Loucy (cell line): ENCODE measurements at regions not wholly inside any gene's neighbourhood (a gene's known extent, or its start where the extent isn't known, plus 50 kb on each side); places are given as distances from the start of the nearest gene placed in this dataset.

Experiments
- H2AFZ ChIP-seq: fragments of 200-600 bp; sonication (generic); 2 replicates; pipeline ENCODE4 v1.6.0; 2016; ENCODE audit warnings: antibody characterized with exemption, mild to moderate bottlenecking, low read length, moderate library complexity
- H3F3A ChIP-seq: fragments of 200-600 bp; 2 replicates; pipeline ENCODE4 v1.6.0; 2016; ENCODE audit warnings: antibody characterized with exemption, low read depth, mild to moderate bottlenecking
- H3K27me3 ChIP-seq: fragments of 200-600 bp; sonication (generic); 2 replicates; pipeline ENCODE4 v1.6.1; 2014; ENCODE audit warnings: low read length, mild to moderate bottlenecking; ENCODE audit not compliant: insufficient read depth, poor library complexity, severe bottlenecking
- H3K36me3 ChIP-seq: fragments of 200-600 bp; sonication (generic); 2 replicates; pipeline ENCODE4 v1.6.1; 2016; ENCODE audit warnings: low read length; ENCODE audit not compliant: insufficient read depth
- H3K4me1 ChIP-seq: fragments of 200-600 bp; sonication (generic); 2 replicates; pipeline ENCODE4 v1.5.1; 2014; ENCODE audit warnings: low read length, mild to moderate bottlenecking; ENCODE audit not compliant: insufficient read depth, poor library complexity, severe bottlenecking
- H3K4me2 ChIP-seq: fragments of 200-600 bp; sonication (generic); 2 replicates; pipeline ENCODE4 v1.6.0; 2014; ENCODE audit warnings: antibody characterized with exemption, low read length, low read depth, mild to moderate bottlenecking; ENCODE audit not compliant: poor library complexity, severe bottlenecking
- H3K4me3 ChIP-seq: fragments of 200-600 bp; sonication (generic); 2 replicates; pipeline ENCODE4 v1.5.1; 2014; ENCODE audit warnings: low read length, mild to moderate bottlenecking, mixed read lengths; ENCODE audit not compliant: poor library complexity, severe bottlenecking
- H3K79me2 ChIP-seq: fragments of 200-600 bp; sonication (generic); 2 replicates; pipeline ENCODE4 v1.6.1; 2014; ENCODE audit warnings: low read length; ENCODE audit not compliant: insufficient read depth
- H3K9ac ChIP-seq: fragments of 200-600 bp; sonication (generic); 2 replicates; pipeline ENCODE4 v1.6.0; 2014; ENCODE audit warnings: mild to moderate bottlenecking, low read depth, low read length, moderate library complexity; ENCODE audit not compliant: poor library complexity, severe bottlenecking
- H3K9me2 ChIP-seq: fragments of 200-600 bp; sonication (generic); replicated peaks from 2 replicates; pipeline ENCODE4 v1.6.1; 2016; ENCODE audit warnings: low read depth, low read length, mixed read lengths
- H3K9me3 ChIP-seq: fragments of 200-600 bp; sonication (generic); 2 replicates; pipeline ENCODE4 v1.6.1; 2014; ENCODE audit warnings: mild to moderate bottlenecking, antibody characterized with exemption, low read length, low read depth; ENCODE audit not compliant: insufficient read depth
- H4K20me1 ChIP-seq: fragments of 200-600 bp; sonication (generic); 2 replicates; pipeline ENCODE4 v1.6.0; 2014; ENCODE audit warnings: antibody characterized with exemption, low read length, mild to moderate bottlenecking; ENCODE audit not compliant: insufficient read depth, poor library complexity, severe bottlenecking
- CTCF ChIP-seq: fragments of 200-600 bp; sonication (generic); conservative IDR thresholded peaks from 2 replicates; pipeline ENCODE4 v1.5.1; 2014; ENCODE audit warnings: mild to moderate bottlenecking, antibody characterized with exemption, low read length
- EZH2phosphoT487 ChIP-seq: fragments of 200-600 bp; IDR thresholded peaks from 2 replicates; pipeline ENCODE4 v1.6.1; 2018; ENCODE audit warnings: antibody characterized with exemption, mild to moderate bottlenecking, moderate library complexity, borderline replicate concordance

- Histone ChIP-seq H2AFZ (no peak overlapping the region), H3K36me3 (no peaks in the 10 kb centered on the region), H3K9me3 (no peaks in the 10 kb centered on the region), H4K20me1 (no peaks in the 10 kb centered on the region), H3K4me2 (no peak overlapping the region), H3F3A (no peaks in the 10 kb centered on the region), H3K9me2 (no peaks in the 10 kb centered on the region), H3K79me2 (no peaks in the 10 kb centered on the region), H3K4me3 (no peak overlapping the region), H3K9ac (no peak overlapping the region), H3K27me3 (no peaks in the 10 kb centered on the region), H3K4me1 (no peaks in the 10 kb centered on the region)
- no peak for TF ChIP-seq CTCF
- no peak for TF ChIP-seq EZH2phosphoT487
These were observed 337.0 kb downstream of the FSCB start for GRCh38 chr14:44170101-44170500.

DNA sequence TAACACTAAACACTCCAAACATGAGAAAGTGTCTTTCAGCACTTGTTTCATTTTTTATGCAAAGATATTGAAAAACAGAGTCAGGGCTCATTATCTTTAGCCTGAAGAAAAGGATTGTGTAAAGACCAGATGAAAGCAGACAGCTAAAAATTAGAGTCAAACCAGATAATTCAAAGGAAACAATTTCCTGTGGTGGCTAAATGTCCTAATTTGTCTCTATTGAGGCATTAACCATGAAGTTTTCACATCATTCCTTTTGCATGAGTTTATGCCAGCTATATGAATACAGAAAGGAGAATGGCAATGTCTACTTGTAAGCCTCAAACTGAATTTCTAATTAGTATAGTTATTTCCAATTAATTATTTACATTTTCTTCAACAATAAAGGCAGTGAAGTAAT is 338.5 kb downstream of the FSCB start:
- H3K9ac ChIP-seq, result no peak overlapping the region
- H3K4me1 ChIP-seq, result no peaks in the 10 kb centered on the region
- H3K4me3 ChIP-seq, result no peak overlapping the region
- no peak overlapping the region for H3K4me2 ChIP-seq
- TF ChIP-seq EZH2phosphoT487 (no peak), CTCF (no peak)
- no peaks in the 10 kb centered on the region for H3K9me2 ChIP-seq
- H2AFZ ChIP-seq, result no peak overlapping the region
- no peaks in the 10 kb centered on the region for H3K36me3 ChIP-seq
- H3K27me3 ChIP-seq, result no peaks in the 10 kb centered on the region
- H3K79me2 ChIP-seq, result no peaks in the 10 kb centered on the region
- H4K20me1 ChIP-seq, result no peaks in the 10 kb centered on the region
- no peaks in the 10 kb centered on the region for H3K9me3 ChIP-seq
- H3F3A ChIP-seq, result no peaks in the 10 kb centered on the region

GRCh38 chr14:44166611-44167010 is 340.5 kb downstream of the FSCB start:
- Histone ChIP-seq H3K27me3 (no peaks in the 10 kb centered on the region), H4K20me1 (no peaks in the 10 kb centered on the region), H3K9ac (no peak overlapping the region), H2AFZ (no peak overlapping the region), H3K79me2 (no peaks in the 10 kb centered on the region), H3K9me3 (no peaks in the 10 kb centered on the region), H3K4me2 (no peak overlapping the region), H3K36me3 (no peaks in the 10 kb centered on the region), H3K9me2 (no peaks in the 10 kb centered on the region), H3F3A (no peaks in the 10 kb centered on the region), H3K4me3 (no peak overlapping the region), H3K4me1 (no peaks in the 10 kb centered on the region)
- TF ChIP-seq EZH2phosphoT487, result no peak

- H3K9ac ChIP-seq, result no peak overlapping the region
- no peaks in the 10 kb centered on the region for H3K9me3 ChIP-seq
- no peak overlapping the region for H2AFZ ChIP-seq
- no peak overlapping the region for H3K4me2 ChIP-seq
- H3K4me1 ChIP-seq, result no peaks in the 10 kb centered on the region
- H3F3A ChIP-seq, result no peaks in the 10 kb centered on the region
- no peaks in the 10 kb centered on the region for H3K27me3 ChIP-seq
- no peak for TF ChIP-seq CTCF
- TF ChIP-seq EZH2phosphoT487, result no peak
- no peak overlapping the region for H3K4me3 ChIP-seq
- no peaks in the 10 kb centered on the region for H3K79me2 ChIP-seq
- no peaks in the 10 kb centered on the region for H3K9me2 ChIP-seq
- H3K36me3 ChIP-seq, result no peaks in the 10 kb centered on the region
- H4K20me1 ChIP-seq, result no peaks in the 10 kb centered on the region
These were observed 341.1 kb downstream of the FSCB start for GRCh38 chr14:44165936-44166335.
